Nephron (organoid): ENCODE measurements at regions not wholly inside any gene's neighbourhood (a gene's known extent, or its start where the extent isn't known, plus 50 kb on each side); places are given as distances from the start of the nearest gene placed in this dataset.

Experiments
- H3K27ac Mint-ChIP-seq, 3 experiments: 2 replicates each; pipeline ENCODE4 v1.8.0; 2020; ENCODE audit warnings: mixed read lengths in 3 of 3, mild to moderate bottlenecking in 2 of 3, moderate library complexity in 1 of 3
- H3K27me3 Mint-ChIP-seq: 2 replicates; pipeline ENCODE4 v1.8.0; 2021; ENCODE audit warnings: low read depth, mild to moderate bottlenecking, moderate library complexity, mixed read lengths
- H3K36me3 Mint-ChIP-seq: 2 replicates; pipeline ENCODE4 v1.8.0; 2020; ENCODE audit warnings: low read depth, mixed read lengths
- H3K4me1 Mint-ChIP-seq: 2 replicates; pipeline ENCODE4 v1.8.0; 2020; ENCODE audit warnings: mixed read lengths
- H3K4me3 Mint-ChIP-seq, 3 experiments: 2 replicates each; pipeline ENCODE4 v1.8.0; 2020; ENCODE audit warnings: mild to moderate bottlenecking in 3 of 3, mixed read lengths in 3 of 3, moderate library complexity in 2 of 3
- H3K9me3 Mint-ChIP-seq: 2 replicates; pipeline ENCODE4 v1.8.0; 2020; ENCODE audit warnings: mixed read lengths
- CTCF ChIP-seq, 3 experiments: fragments of 200-600 bp; sonication (generic); IDR thresholded peaks; one replicate each; pipeline ENCODE4 v1.5.0; 2021; ENCODE audit warnings: antibody characterized with exemption in 3 of 3; ENCODE audit not compliant: unreplicated experiment in 3 of 3

- Mint-ChIP-seq H3K27ac (no peak overlapping the region), H3K36me3 (no peaks in the 10 kb centered on the region), H3K9me3 (no peaks in the 10 kb centered on the region), H3K4me3 (no peak overlapping the region), H3K4me1 (no peaks in the 10 kb centered on the region), H3K27me3 (no peaks in the 10 kb centered on the region)
- TF ChIP-seq CTCF (IDR thresholded peaks at IDR 0.05; ENCODE audit: unreplicated experiment in 3 of 3), result no peak
Measured at GRCh38 chr14:37843954-37844607, 248.7 kb downstream of the TTC6 start.

DNA sequence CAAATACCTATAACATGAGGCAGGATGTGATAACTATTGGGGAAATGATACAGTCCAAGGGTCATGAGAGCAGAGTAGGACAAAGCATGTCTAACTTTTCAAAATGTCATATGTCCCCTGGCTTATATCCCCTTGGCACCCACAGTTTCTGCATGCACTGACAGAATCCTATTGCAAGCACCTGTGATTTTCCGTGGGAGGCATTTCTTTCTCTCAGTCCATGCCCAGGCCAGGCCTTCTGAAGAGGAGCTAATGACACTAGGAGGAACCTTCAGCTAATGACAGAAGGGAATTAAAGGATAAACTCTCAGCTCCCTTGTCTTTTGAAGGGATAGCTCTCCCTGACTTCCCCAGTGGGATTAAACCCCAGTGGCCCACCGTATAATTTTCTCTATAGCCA is 249.2 kb downstream of the TTC6 start:
- TF ChIP-seq CTCF (IDR thresholded peaks at IDR 0.05; ENCODE audit: unreplicated experiment in 3 of 3), result no peak
- H3K9me3 Mint-ChIP-seq, result no peaks in the 10 kb centered on the region
- H3K4me3 Mint-ChIP-seq, result no peak overlapping the region
- H3K36me3 Mint-ChIP-seq, result no peaks in the 10 kb centered on the region
- H3K27ac Mint-ChIP-seq, result no peak overlapping the region
- no peaks in the 10 kb centered on the region for H3K4me1 Mint-ChIP-seq
- H3K27me3 Mint-ChIP-seq, result no peaks in the 10 kb centered on the region

- TF ChIP-seq CTCF (IDR thresholded peaks at IDR 0.05; ENCODE audit: unreplicated experiment in 3 of 3), result no peak
- Mint-ChIP-seq H3K36me3 (no peaks in the 10 kb centered on the region), H3K27ac (no peak overlapping the region), H3K4me3 (no peak overlapping the region), H3K27me3 (no peaks in the 10 kb centered on the region), H3K4me1 (no peaks in the 10 kb centered on the region), H3K9me3 (no peaks in the 10 kb centered on the region)
Measured at GRCh38 chr14:37848985-37849621, 253.7 kb downstream of the TTC6 start.

- no peaks in the 10 kb centered on the region for H3K9me3 Mint-ChIP-seq
- H3K4me3 Mint-ChIP-seq, result no peak overlapping the region
- no peak overlapping the region for H3K27ac Mint-ChIP-seq
- TF ChIP-seq CTCF (IDR thresholded peaks at IDR 0.05; ENCODE audit: unreplicated experiment in 3 of 3), result no peak
- no peaks in the 10 kb centered on the region for H3K4me1 Mint-ChIP-seq
- no peaks in the 10 kb centered on the region for H3K27me3 Mint-ChIP-seq
- H3K36me3 Mint-ChIP-seq, result no peaks in the 10 kb centered on the region
Measured at GRCh38 chr14:37851054-37851453, 255.6 kb downstream of the TTC6 start.

GRCh38 chr14:37855871-37856270 is 260.4 kb downstream of the TTC6 start:
- no peak overlapping the region for H3K4me3 Mint-ChIP-seq

More at GRCh38 chr14:37855871-37856270, 260.4 kb downstream of the TTC6 start:
- no peak for TF ChIP-seq CTCF (IDR thresholded peaks at IDR 0.05; ENCODE audit: unreplicated experiment in 3 of 3)
- H3K36me3 Mint-ChIP-seq, result no peaks in the 10 kb centered on the region
- H3K27me3 Mint-ChIP-seq, result no peaks in the 10 kb centered on the region
- H3K4me1 Mint-ChIP-seq, result no peaks in the 10 kb centered on the region
- no peaks in the 10 kb centered on the region for H3K9me3 Mint-ChIP-seq
- H3K27ac Mint-ChIP-seq, result no peak overlapping the region
